Activated CD4-positive, CD25-positive, alpha-beta regulatory T cell treated with anti-CD3 and anti-CD28 coated beads, Interleukin-2, amount 50 U/mL, for 72 hours (primary cell): ENCODE measurements at regions not wholly inside any gene's neighbourhood (a gene's known extent, or its start where the extent isn't known, plus 50 kb on each side); places are given as distances from the start of the nearest gene placed in this dataset.

Source experiments
- DNase-seq: peaks from one replicate; pipeline ENCODE4 v3.0.0; 2021

GRCh38 chr14:89600950-89601826 is 184.2 kb upstream of the FOXN3 start:
- DNase-seq: no peak

GRCh38 chr14:89600029-89600428 is 183.0 kb upstream of the FOXN3 start:
- no peak for DNase-seq

GRCh38 chr14:89598548-89599186 is 181.6 kb upstream of the FOXN3 start:
- DNase-seq: no peak

- DNase-seq: no peak
Measured at GRCh38 chr14:89592961-89593360, 175.9 kb upstream of the FOXN3 start.

GRCh38 chr14:89589400-89590118 is 172.5 kb upstream of the FOXN3 start:
- DNase-seq: no peak

GRCh38 chr14:89588840-89589296 is 171.8 kb upstream of the FOXN3 start:
- no peak for DNase-seq

- no peak for DNase-seq
Measured at GRCh38 chr14:89588016-89588415, 171.0 kb upstream of the FOXN3 start.

- no peak for DNase-seq
Measured at GRCh38 chr14:89587136-89587420, 170.0 kb upstream of the FOXN3 start.

- DNase-seq: no peak
Measured at GRCh38 chr14:89586258-89587135, 169.5 kb upstream of the FOXN3 start.

- DNase-seq: no peak
Measured at GRCh38 chr14:89578156-89578555, 161.1 kb upstream of the FOXN3 start.

GRCh38 chr14:89576960-89577359 is 159.9 kb upstream of the FOXN3 start:
- no peak for DNase-seq

- no peak for DNase-seq
Measured at GRCh38 chr14:89576145-89576927, 159.3 kb upstream of the FOXN3 start.

- DNase-seq: no peak
Measured at GRCh38 chr14:89575386-89576061, 158.5 kb upstream of the FOXN3 start.

GRCh38 chr14:89574420-89574819 is 157.4 kb upstream of the FOXN3 start:
- DNase-seq: no peak

- no peak for DNase-seq
Measured at GRCh38 chr14:89573399-89573657, 156.3 kb upstream of the FOXN3 start.

- no peak for DNase-seq
Measured at GRCh38 chr14:89572596-89573398, 155.8 kb upstream of the FOXN3 start.

- no peak for DNase-seq
Measured at GRCh38 chr14:89571491-89571890, 154.5 kb upstream of the FOXN3 start.

- no peak for DNase-seq
Measured at GRCh38 chr14:89566644-89567415, 149.8 kb upstream of the FOXN3 start.

- no peak for DNase-seq
Measured at GRCh38 chr14:89566180-89566579, 149.1 kb upstream of the FOXN3 start.

GRCh38 chr14:89565607-89566006 is 148.6 kb upstream of the FOXN3 start:
- no peak for DNase-seq
